Breast epithelium (tissue), 4 donors: ENCODE measurements at regions not wholly inside any gene's neighbourhood (a gene's known extent, or its start where the extent isn't known, plus 50 kb on each side); places are given as distances from the start of the nearest gene placed in this dataset.
A peak's percentile ranks its signal among the peaks of the same experiment; 100 is the strongest.
"Not testable (repeated sequence)": the region's sequence is repeated elsewhere in the genome, so short reads cannot be mapped to it uniquely, and the experiment has no call there.

Experiments
- DNase-seq, 2 donors: peaks; one replicate each; pipeline ENCODE4 v3.0.0-alpha.2; 2019; ENCODE audit warnings: low spot score in 2 of 2
- H3K27ac ChIP-seq, 2 donors: fragments of 200-600 bp; sonication (generic) in 1 of 2; one replicate each; pipeline ENCODE4 v1.5.1; 2016 to 2019; ENCODE audit warnings: mild to moderate bottlenecking in 1 of 2
- H3K27me3 ChIP-seq, 2 donors: fragments of 200-600 bp; sonication (generic) in 1 of 2; one replicate each; pipeline versions ENCODE4 v1.5.1 to v1.6.0; 2017 to 2019; ENCODE audit warnings: control low read depth in 1 of 2, mild to moderate bottlenecking in 1 of 2
- H3K36me3 ChIP-seq: fragments of 200-600 bp; one replicate; pipeline ENCODE4 v1.5.1; 2019
- H3K4me1 ChIP-seq, 2 donors: fragments of 200-600 bp; sonication (generic); one replicate each; pipeline ENCODE4 v1.5.1; 2016 to 2019; ENCODE audit warnings: control low read depth in 1 of 2
- H3K4me3 ChIP-seq, 3 donors: fragments of 200-600 bp; sonication (generic); 1 replicate in 2 of 3; 2 replicates in 1 of 3; pipeline ENCODE4 v1.5.1; 2016 to 2019; ENCODE audit warnings: mild to moderate bottlenecking in 3 of 3, moderate library complexity in 2 of 3
- H3K9me3 ChIP-seq, 2 donors: fragments of 200-600 bp; sonication (generic) in 1 of 2; one replicate each; pipeline ENCODE4 v1.5.1; 2016 to 2019; ENCODE audit warnings: control low read depth in 1 of 2
- CTCF ChIP-seq, 3 donors: fragments of 450-650 bp; IDR thresholded peaks; one replicate each; pipeline ENCODE4 v1.5.1; 2016 to 2017; ENCODE audit warnings: antibody characterized with exemption in 3 of 3, mild to moderate bottlenecking in 3 of 3, moderate library complexity in 3 of 3
- POLR2A ChIP-seq: fragments of 450-650 bp; IDR thresholded peaks from one replicate; pipeline ENCODE4 v1.6.1; 2016; ENCODE audit warnings: antibody characterized with exemption, mild to moderate bottlenecking, moderate library complexity
- POLR2AphosphoS5 ChIP-seq, 3 donors: sonication (generic); formaldehyde crosslinking; IDR thresholded peaks; one replicate each; pipeline ENCODE4 v1.6.1; 2017; ENCODE audit warnings: antibody characterized with exemption in 3 of 3
- intact Hi-C: fragments of 100-400 bp; cut with DNase I; formaldehyde crosslinking; loops from one replicate; pipeline ENCODE4 v1.15.1; 2023; ENCODE audit warnings: low total_unique reads

GRCh38 chr5:112483704-112484103 lies 64.6 kb upstream of the EPB41L4A start:
- intact Hi-C loops: no loop called here
- no peak overlapping the region for H3K27ac ChIP-seq
- H3K36me3 ChIP-seq: no peaks in the 10 kb centered on the region
- H3K27me3 ChIP-seq: no peaks in the 10 kb centered on the region
- TF ChIP-seq POLR2AphosphoS5 (IDR thresholded peaks at IDR 0.05) (no peak), POLR2A (no peak), CTCF (IDR thresholded peaks at IDR 0.05) (no peak)
- H3K4me3 ChIP-seq: no peak overlapping the region
- no peaks in the 10 kb centered on the region for H3K4me1 ChIP-seq
- H3K9me3 ChIP-seq: no peaks in the 10 kb centered on the region
- DNase-seq: no peak

DNA sequence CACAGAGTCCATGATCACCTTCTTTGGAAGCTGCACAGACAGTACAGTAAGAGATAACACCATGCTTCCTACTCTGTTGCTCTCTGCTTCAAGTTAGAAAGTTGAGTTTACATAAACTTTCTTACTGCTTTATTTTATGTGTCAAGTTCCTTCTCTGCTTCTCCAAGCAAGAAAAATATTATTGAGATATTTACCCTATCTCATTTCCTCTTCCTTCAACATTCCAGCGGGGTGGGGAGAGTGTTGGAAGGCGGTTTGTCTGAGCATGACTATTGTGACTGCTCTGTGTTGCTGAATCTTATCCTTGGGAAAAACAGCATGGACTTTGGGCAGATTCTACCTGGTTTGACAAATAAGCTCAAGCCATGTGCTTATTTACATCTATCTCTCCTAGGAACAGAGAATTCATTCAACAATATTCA lies 66.9 kb upstream of the EPB41L4A start:
- H3K4me1 ChIP-seq: no peaks in the 10 kb centered on the region
- H3K27ac ChIP-seq: no peak overlapping the region
- intact Hi-C loops: no loop called here
- DNase-seq: no peak
- TF ChIP-seq CTCF (IDR thresholded peaks at IDR 0.05) (no peak), POLR2AphosphoS5 (IDR thresholded peaks at IDR 0.05) (no peak), POLR2A (no peak)
- H3K27me3 ChIP-seq: no peaks in the 10 kb centered on the region
- no peaks in the 10 kb centered on the region for H3K36me3 ChIP-seq
- H3K9me3 ChIP-seq: no peaks in the 10 kb centered on the region
- H3K4me3 ChIP-seq: no peak overlapping the region

GRCh38 chr5:112491257-112491656 lies 72.2 kb upstream of the EPB41L4A start:
- no peak for TF ChIP-seq POLR2A
- TF ChIP-seq POLR2AphosphoS5 (IDR thresholded peaks at IDR 0.05): no peak
- TF ChIP-seq CTCF (IDR thresholded peaks at IDR 0.05): no peak
- H3K36me3 ChIP-seq: no peaks in the 10 kb centered on the region
- H3K4me3 ChIP-seq: no peak overlapping the region
- no peaks in the 10 kb centered on the region for H3K4me1 ChIP-seq
- H3K27ac ChIP-seq: no peak overlapping the region
- H3K9me3 ChIP-seq: no peaks in the 10 kb centered on the region
- intact Hi-C loops: no loop called here
- H3K27me3 ChIP-seq: no peaks in the 10 kb centered on the region
- no peak for DNase-seq

DNA sequence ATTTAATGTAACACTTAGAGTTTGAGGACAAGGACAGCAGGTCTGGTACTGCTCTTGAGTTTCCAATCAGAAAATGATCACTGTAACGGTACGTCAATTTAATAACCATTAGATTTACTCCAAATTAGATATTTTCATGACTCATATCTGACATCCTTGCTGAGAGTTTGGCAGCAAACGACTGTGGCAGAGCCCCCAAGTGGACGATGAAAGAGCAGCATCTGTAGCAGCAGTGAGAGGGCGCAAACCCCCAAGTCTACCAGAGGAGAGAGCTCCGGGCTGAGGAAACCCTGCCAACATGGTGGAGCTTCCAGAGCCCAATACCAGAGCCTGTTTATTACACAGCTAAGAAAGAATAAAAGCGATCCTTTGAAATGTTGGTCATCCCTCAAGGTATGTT lies 73.2 kb upstream of the EPB41L4A start:
- intact Hi-C loops: no loop called here
- Histone ChIP-seq H3K4me1 (no peaks in the 10 kb centered on the region), H3K4me3 (no peak overlapping the region), H3K36me3 (no peaks in the 10 kb centered on the region), H3K27ac (no peak overlapping the region), H3K27me3 (no peaks in the 10 kb centered on the region), H3K9me3 (no peaks in the 10 kb centered on the region)
- TF ChIP-seq CTCF (IDR thresholded peaks at IDR 0.05) (peak in 2 of 3 donors; percentile 43 to 44), POLR2AphosphoS5 (IDR thresholded peaks at IDR 0.05) (no peak)
- peak in 1 of 2 donors; percentile 58 for DNase-seq

DNA sequence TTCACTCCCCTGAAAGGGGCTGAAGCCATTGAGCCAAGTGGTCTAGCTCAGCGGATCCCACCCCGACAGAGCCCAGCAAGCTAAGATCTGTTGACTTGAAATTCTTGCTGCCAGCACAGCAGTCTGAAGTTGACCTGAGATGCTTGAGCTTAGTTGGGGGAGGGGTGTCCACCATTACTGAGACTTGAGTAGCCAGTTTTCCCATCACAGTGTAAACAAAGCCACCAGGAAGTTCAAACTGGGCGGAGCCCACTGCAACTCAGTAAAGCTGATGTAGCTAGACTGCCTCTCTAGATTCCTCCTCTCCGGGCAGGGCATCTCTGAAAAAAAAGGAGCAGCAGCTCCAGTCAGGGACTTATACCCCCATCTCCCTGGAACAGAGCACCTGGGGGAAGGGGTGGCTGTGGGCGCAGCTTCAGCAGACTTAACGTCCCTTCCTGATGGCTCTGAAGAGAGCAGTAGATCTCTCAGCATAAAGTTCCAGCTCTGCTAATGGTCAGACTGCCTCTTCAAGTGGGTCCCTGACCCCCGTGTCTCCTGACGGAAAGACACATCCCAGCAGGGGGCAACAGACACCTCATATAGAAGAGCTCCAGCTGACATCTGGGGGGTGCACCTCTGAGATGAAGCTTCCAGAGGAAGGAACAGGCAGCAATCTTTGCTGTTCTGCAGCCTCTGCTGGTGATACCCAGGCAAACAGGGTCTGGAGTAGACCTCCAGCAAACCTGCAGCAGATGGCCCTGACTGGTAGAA lies 84.8 kb upstream of the EPB41L4A start:
- H3K4me1 ChIP-seq, H3K36me3 ChIP-seq, H3K27ac ChIP-seq, H3K9me3 ChIP-seq, DNase-seq, H3K4me3 ChIP-seq, H3K27me3 ChIP-seq, intact Hi-C loops: not testable (repeated sequence)

DNA sequence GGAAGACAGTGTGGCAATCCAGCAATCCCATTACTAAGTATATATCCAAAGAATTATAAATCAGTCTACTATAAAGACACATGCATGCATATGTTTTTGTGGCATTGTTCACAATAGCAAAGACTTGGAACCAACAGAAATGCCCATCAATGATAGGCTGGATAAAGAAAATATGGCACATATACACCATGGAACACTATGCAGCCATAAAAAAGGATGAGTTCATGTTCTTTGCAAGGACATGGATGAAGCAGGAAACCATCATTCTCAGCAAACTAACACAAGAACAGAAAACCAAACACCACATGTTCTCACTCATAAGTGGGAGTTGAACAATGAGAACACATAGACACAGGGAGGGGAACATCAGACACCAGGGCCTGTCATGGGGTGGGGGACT lies 90.0 kb upstream of the EPB41L4A start:
- H3K9me3 ChIP-seq: peaks cover 7 to 11% of the 10 kb centered on the region in 2 donors
- intact Hi-C loops, H3K27me3 ChIP-seq, H3K27ac ChIP-seq, H3K4me1 ChIP-seq, H3K36me3 ChIP-seq, DNase-seq, H3K4me3 ChIP-seq: not testable (repeated sequence)
